HG02678 (cell line): ENCODE measurements at regions not wholly inside any gene's neighbourhood (a gene's known extent, or its start where the extent isn't known, plus 50 kb on each side); places are given as distances from the start of the nearest gene placed in this dataset.

ENCODE experiments used
- ATAC-seq: cut with Tn5 transposase; IDR thresholded peaks from one replicate; pipeline ENCODE4 v1.9.1; 2021; ENCODE audit warnings: mild to moderate bottlenecking, moderate library complexity; ENCODE audit not compliant: unreplicated experiment

GRCh38 chr13:60797112-60797511 lies 400.1 kb downstream of the TDRD3 start:
- ATAC-seq = no peak

DNA sequence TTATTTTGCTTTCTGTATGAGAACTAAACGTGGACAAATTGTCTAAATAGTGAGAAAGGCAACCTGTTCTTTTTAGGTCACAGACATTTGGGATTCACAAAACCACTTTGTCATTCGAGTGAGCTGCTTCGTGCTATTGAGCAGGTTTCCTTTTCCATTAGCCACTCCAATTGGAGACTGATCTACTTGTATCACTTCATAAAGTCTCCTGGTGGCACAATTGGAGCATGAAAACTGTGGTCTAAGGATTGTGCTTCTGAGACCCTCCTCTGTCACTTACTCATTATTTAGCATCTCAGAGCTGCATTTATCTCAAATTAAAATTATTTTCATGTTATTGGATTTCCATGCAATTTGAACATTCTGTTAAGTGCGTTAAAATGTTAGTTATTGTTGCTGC lies 397.7 kb downstream of the TDRD3 start:
- ATAC-seq = no peak

- ATAC-seq = no peak
Observed at GRCh38 chr13:60790620-60791019, 393.6 kb downstream of the TDRD3 start.

DNA sequence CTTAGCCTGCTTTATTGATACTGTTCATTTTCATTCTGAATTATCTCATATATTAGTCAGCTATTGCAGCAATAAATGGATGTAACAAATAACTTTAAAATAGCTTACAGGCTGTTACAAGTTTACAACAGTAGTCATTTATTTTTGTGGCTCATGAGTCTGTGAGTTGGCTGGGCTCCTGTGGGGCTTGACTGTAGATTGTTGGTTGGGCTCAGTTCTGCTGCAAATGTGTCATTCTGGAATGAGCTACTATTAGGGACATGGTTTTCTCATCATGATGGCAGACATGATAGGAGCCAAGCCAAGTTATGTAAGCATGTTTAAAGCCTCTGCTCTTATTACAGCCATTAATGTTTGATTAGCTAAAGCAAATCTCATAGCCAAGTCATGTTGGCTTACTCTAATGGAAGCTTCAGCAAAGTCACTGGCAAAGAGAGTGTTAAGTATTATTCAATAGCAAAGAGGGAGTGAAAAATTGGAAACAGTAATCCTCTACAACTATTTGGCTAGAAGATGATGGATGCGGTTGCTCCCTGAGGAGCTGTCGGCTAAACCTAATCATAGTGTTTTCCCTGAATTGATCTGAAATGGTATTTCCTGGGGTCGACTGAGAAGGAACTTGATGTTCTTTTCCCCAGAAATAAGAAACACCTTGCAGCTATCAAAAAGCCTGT lies 391.3 kb downstream of the TDRD3 start:
- ATAC-seq = no peak

DNA sequence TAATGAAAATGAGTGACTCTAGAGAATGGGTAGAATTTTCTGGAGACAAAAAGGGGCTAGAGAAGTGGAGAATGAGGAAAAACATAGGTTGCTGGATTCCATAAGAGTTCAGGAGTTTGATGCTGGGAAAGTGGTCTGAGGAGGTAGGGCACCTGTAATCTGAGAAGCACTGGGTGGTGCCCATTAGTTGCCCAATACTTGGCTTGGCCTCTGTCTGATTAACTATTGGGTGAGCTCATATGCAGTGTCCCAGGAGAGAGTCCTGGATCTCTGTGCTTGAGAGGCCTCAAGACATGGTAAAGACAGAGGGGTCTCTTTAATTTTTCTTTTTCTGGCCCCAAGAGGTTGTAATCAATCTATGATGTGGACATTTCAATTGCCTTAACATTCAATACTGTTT lies 390.1 kb downstream of the TDRD3 start:
- ATAC-seq = no peak

DNA sequence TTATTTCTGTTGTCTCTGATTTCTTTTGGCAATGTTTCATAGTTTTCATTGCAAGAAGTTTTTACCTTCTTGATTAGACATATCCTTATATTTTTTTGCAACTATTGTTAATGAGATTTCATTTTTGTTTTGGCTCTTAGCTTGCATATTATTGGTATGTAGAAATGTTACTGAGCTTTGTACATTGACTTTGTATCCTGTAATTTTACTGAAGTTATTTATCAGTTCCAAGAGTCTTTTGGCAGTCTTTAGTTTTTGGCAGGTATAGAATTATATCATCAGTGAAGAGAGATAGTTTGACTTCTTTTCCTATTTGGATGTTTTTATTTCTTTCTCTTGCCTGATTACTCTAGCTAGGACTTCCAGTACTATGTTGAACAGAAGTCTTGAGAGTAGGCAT lies 375.7 kb downstream of the TDRD3 start:
- ATAC-seq = no peak

DNA sequence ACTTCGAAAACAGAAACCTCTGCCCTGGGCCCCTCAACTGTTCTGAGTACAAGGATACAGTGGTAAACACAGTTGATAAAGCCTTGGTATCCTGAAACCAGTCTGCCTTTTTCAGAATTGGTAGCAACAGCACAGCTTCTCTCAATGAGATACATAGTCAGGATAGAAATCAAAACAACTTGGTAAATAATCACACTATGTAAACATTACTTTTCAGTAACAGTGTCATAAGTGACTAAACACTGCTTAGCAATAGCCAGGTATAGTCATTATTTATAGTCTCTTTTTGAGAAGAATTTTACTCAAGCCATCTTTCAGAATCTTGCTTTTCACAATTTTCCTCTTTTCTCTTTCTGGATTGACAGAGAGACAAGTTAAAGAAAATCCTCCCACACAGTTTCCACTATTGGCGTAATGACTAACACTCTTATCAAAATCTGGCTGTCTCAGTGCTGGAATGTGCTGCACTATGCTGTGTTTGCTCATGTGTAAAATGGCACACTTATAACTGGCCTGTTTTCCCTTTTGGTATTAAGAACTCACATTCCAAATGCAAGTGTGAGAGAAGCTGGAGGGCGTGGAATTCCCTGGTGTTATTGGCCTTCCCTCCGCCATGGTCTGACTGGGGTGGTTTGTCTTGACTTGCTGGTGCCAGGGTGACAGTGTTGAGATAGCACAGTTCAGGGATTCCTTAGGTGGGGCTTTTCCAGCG lies 368.8 kb downstream of the TDRD3 start:
- no peak for ATAC-seq

- no peak for ATAC-seq
Observed at GRCh38 chr13:60759499-60759898, 362.5 kb downstream of the TDRD3 start.

DNA sequence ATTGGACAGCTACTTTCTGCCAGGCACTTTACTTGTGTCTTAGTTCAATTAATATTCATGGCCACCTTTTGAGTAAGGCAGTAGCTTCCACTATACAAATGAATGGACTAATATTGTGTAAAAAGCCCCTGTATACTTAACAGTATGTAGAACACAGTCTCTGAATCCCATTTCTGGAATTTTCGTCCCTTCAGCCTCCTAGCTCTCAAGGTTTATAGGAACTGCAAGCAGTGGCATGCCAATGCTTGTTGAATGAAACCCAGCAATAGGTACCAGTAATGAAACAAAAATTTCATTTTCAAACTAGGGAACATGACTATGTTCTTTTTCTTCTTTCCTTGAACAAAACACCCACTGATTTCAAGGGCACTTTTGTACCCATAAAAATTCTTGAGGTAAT lies 361.6 kb downstream of the TDRD3 start:
- ATAC-seq = no peak

DNA sequence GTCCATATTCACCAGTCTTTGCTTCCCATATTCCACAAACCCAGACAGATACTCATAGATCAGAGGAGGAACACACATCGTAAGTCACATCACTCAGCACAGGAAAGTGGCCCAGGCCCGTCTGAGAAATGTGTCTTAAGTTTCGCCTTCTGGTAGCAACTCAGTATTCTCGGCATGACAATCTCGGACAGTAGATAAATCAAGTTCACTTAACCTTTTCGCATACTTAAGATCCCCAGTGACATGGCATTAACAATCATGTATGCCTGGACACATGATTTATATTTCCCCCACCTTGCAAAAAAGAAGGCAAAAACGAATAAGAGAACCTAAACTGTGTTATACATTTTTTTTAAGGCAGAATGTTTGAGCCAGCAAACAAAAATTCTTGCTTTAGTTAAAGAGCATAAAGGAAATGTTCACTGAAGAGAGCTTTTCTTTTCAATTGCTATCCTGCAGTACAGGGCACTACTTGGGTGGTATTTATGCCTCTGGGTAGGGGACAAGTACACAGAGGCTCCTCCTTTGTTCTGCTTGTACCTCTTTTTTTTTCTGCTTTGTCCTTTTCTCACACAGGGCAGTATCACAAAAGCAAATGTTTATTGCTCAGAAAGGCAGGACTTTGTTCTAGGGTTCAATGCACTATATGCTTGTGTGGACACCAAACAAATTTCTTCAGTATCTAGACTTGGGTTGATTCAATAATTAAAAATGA lies 360.6 kb downstream of the TDRD3 start:
- ATAC-seq = no peak

DNA sequence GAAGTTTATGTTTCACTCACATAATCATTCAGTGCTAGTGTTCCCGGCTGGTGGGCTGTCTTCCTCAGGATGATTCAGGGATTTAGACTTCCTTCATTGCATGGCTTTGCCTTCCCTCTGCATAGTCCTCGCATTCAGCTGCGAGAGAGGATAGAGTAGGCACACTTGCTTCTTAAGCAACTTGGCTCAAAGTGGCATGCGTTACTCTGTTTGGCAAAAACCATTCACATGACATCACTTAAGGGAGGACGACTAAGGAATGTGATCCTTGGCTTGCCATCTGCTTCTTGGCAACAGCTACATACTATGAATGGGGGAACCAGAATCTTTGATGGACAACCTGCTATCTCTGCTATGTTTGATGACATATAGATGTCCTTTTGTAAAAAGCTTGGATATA lies 359.3 kb downstream of the TDRD3 start:
- ATAC-seq = no peak

GRCh38 chr13:60755380-60756163 lies 358.6 kb downstream of the TDRD3 start:
- ATAC-seq = no peak

DNA sequence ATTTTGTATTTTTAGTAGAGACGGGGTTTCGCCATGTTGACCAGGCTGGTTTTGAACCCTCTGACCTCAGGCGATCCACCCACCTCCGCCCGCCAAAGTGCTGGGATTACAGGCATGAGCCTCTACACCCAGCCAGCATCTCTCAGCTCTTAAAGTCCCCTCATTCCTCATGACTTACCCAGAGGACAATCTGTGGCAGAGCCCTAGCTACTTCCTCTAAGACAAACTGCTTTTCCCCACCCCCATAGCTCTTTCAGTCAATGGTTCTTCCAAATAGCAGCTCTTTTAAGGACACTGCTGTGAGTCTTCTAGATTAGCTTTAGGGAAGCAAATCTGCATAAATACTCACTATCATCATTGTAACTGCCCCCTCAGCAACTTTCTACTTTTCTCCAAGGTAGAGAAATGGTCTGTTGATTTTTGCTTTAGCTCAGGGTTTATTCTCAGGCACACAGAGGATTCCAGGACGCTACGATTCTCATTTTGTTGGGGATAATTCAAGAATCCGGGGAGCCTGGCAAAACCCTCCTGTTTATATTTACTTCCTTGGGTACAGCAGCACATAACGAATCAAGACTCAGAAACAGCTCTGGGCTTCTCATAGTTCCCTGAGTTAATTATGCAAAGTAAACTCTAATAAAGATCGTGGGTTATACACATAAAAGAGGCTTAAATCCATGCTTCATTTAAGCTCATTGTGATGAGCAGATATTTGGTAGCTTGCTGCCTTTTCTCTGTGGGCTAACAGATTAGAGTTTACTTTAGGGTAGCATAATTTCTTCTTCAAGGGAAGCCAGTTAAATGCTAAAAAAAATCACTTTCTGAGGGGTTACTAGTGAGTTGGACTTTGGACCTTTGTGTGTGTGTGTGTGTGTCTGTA lies 357.4 kb downstream of the TDRD3 start:
- ATAC-seq = no peak

GRCh38 chr13:60753641-60754040 lies 356.6 kb downstream of the TDRD3 start:
- ATAC-seq = no peak

DNA sequence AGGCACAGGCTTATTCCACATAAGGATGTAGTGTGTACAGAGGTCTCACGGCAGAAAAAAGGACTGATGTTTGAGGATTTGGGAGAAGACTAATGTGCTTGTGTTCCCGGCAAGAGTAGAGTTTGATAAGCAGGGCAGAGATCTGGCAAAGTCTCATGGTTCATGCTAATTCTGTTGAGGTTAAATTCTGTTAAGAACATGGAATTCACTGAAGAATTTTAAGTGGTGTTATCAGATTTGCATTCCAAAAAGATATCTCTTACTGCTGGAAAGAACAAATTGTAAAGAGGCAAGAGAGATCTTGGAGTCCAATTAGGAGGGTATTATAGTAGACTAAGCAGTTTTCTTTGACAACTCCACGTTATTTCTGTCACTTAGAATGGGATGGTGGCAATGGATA lies 348.3 kb downstream of the TDRD3 start:
- ATAC-seq = no peak

DNA sequence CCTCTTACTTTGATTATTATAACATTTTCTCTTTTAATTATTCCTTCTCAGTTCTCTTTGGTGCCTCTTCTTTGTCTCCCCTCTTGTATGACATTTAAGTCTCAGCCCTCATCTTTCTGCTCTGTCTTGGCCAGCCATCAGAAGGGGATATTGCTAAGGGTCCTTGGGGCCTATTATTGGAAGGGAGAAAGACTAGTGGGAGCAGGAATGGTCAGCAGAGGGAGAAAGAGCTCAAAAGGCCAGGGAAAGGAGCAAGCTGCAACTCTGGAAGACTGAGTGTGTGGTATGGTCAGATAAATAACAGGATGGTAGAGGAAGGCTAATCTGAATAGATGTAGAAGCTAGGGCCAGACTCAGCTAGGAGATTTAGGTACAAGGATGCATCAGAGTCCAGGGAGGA lies 336.9 kb downstream of the TDRD3 start:
- ATAC-seq = no peak

GRCh38 chr13:60727140-60727539 lies 330.1 kb downstream of the TDRD3 start:
- no peak for ATAC-seq

GRCh38 chr13:60721063-60721462 lies 324.0 kb downstream of the TDRD3 start:
- no peak for ATAC-seq

- no peak for ATAC-seq
Observed at GRCh38 chr13:60720590-60720989, 323.6 kb downstream of the TDRD3 start.

GRCh38 chr13:60716313-60716712 lies 319.3 kb downstream of the TDRD3 start:
- ATAC-seq = no peak
